ENCODE measurements at regions not wholly inside any gene's neighbourhood (a gene's known extent, or its start where the extent isn't known, plus 50 kb on each side); places are given as distances from the start of the nearest gene placed in this dataset.

DNA sequence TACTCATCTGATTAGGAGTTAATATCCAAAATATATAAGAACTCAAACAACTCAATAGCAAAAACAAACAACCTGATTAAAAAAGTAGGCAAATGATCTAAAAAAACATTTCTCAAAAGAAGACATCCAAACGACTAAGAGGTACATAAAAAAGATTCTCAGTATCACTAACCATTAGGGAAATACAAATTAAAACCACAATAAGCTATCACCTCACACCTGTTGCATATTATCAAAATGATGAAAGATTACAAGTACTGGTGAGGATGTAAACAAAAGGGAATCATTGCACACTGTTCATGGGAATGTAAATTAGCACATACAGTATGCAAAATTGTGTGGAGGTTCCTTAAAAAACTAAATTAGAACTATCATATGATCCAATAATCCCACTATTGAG lies 865.5 kb downstream of the TMEM182 start:
- TF ChIP-seq, protein P1, sequence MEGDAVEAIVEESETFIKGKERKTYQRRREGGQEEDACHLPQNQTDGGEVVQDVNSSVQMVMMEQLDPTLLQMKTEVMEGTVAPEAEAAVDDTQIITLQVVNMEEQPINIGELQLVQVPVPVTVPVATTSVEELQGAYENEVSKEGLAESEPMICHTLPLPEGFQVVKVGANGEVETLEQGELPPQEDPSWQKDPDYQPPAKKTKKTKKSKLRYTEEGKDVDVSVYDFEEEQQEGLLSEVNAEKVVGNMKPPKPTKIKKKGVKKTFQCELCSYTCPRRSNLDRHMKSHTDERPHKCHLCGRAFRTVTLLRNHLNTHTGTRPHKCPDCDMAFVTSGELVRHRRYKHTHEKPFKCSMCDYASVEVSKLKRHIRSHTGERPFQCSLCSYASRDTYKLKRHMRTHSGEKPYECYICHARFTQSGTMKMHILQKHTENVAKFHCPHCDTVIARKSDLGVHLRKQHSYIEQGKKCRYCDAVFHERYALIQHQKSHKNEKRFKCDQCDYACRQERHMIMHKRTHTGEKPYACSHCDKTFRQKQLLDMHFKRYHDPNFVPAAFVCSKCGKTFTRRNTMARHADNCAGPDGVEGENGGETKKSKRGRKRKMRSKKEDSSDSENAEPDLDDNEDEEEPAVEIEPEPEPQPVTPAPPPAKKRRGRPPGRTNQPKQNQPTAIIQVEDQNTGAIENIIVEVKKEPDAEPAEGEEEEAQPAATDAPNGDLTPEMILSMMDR (IDR thresholded peaks at IDR 0.05; ENCODE audit: insufficient read depth, low read depth, low read length), result no peak
- no peak for TF ChIP-seq EZH2 (IDR thresholded peaks at IDR 0.05; ENCODE audit: insufficient read depth, low read length)

All from astrocyte (in vitro differentiated cells and primary cell).